ENCODE measurements at regions not wholly inside any gene's neighbourhood (a gene's known extent, or its start where the extent isn't known, plus 50 kb on each side); places are given as distances from the start of the nearest gene placed in this dataset.
"Not testable (repeated sequence)": the region's sequence is repeated elsewhere in the genome, so short reads cannot be mapped to it uniquely, and the experiment has no call there.

- Histone ChIP-seq H3K4me3 (no peak overlapping the region), H3K36me3 (ENCODE audit: low read depth, missing control alignments) (no peaks in the 10 kb centered on the region), H3K9me3 (no peaks in the 10 kb centered on the region), H3K4me1 (no peaks in the 10 kb centered on the region), H3K27me3 (no peaks in the 10 kb centered on the region), H3K27ac (no peak overlapping the region)
- TF ChIP-seq POLR2A (IDR thresholded peaks at IDR 0.05) (no peak), CTCF (IDR thresholded peaks at IDR 0.05) (no peak)
- intact Hi-C loops (cut with DNase I; ENCODE audit: low total_unique reads) = no loop called here
- no peak for DNase-seq
- WGBS, 2 donors = 83 to 88% methylated on average over 2 of the region's 2 CpGs
Measured at GRCh38 chr6:81594501-81594900, 158.0 kb downstream of the TENT5A start.

- intact Hi-C loops (cut with DNase I; ENCODE audit: low total_unique reads) = no loop called here
- no peaks in the 10 kb centered on the region for H3K4me1 ChIP-seq
- no peak overlapping the region for H3K4me3 ChIP-seq
- WGBS, 2 donors = 78 to 81% methylated on average over 5 of the region's 5 CpGs
- no peak overlapping the region for H3K27ac ChIP-seq
- H3K36me3 ChIP-seq (ENCODE audit: low read depth, missing control alignments) = no peaks in the 10 kb centered on the region
- DNase-seq = no peak
- TF ChIP-seq POLR2A (IDR thresholded peaks at IDR 0.05) (no peak), CTCF (IDR thresholded peaks at IDR 0.05) (no peak)
- no peaks in the 10 kb centered on the region for H3K27me3 ChIP-seq
- no peaks in the 10 kb centered on the region for H3K9me3 ChIP-seq
Measured at GRCh38 chr6:81590314-81590691, 162.2 kb downstream of the TENT5A start.

- Histone ChIP-seq H3K36me3 (ENCODE audit: low read depth, missing control alignments) (no peaks in the 10 kb centered on the region), H3K27me3 (no peaks in the 10 kb centered on the region), H3K9me3 (no peaks in the 10 kb centered on the region), H3K4me1 (no peaks in the 10 kb centered on the region), H3K4me3 (no peak overlapping the region), H3K27ac (no peak overlapping the region)
- no peak for TF ChIP-seq CTCF (IDR thresholded peaks at IDR 0.05)
- TF ChIP-seq POLR2A (IDR thresholded peaks at IDR 0.05) = no peak
- intact Hi-C loops (cut with DNase I; ENCODE audit: low total_unique reads) = no loop called here
- no peak for DNase-seq
- 47 to 51% methylated on average over 5 of the region's 5 CpGs for WGBS, 2 donors
Measured at GRCh38 chr6:81589465-81590313, 162.8 kb downstream of the TENT5A start.

GRCh38 chr6:81585686-81586085 lies 166.8 kb downstream of the TENT5A start:
- H3K27ac ChIP-seq; H3K9me3 ChIP-seq; intact Hi-C loops (cut with DNase I; ENCODE audit: low total_unique reads); H3K4me3 ChIP-seq; H3K36me3 ChIP-seq (ENCODE audit: low read depth, missing control alignments); H3K4me1 ChIP-seq; DNase-seq; H3K27me3 ChIP-seq: not testable (repeated sequence)
- 88 to 100% methylated on average over 1 of the region's 1 CpG for WGBS, 2 donors

GRCh38 chr6:81584156-81584555 lies 168.3 kb downstream of the TENT5A start:
- DNase-seq; H3K27ac ChIP-seq; H3K36me3 ChIP-seq (ENCODE audit: low read depth, missing control alignments); H3K4me1 ChIP-seq; H3K9me3 ChIP-seq; H3K27me3 ChIP-seq; H3K4me3 ChIP-seq; intact Hi-C loops (cut with DNase I; ENCODE audit: low total_unique reads): not testable (repeated sequence)
- 68 to 75% methylated on average over 2 of the region's 2 CpGs for WGBS, 2 donors

GRCh38 chr6:81575442-81575841 lies 177.0 kb downstream of the TENT5A start:
- H3K27me3 ChIP-seq = no peaks in the 10 kb centered on the region
- intact Hi-C loops (cut with DNase I; ENCODE audit: low total_unique reads) = no loop called here
- TF ChIP-seq POLR2A (IDR thresholded peaks at IDR 0.05) = no peak
- no peak for TF ChIP-seq CTCF (IDR thresholded peaks at IDR 0.05)
- H3K9me3 ChIP-seq = no peaks in the 10 kb centered on the region
- H3K4me3 ChIP-seq = no peak overlapping the region
- no peaks in the 10 kb centered on the region for H3K36me3 ChIP-seq (ENCODE audit: low read depth, missing control alignments)
- no peak for DNase-seq
- no peak overlapping the region for H3K27ac ChIP-seq
- H3K4me1 ChIP-seq = no peaks in the 10 kb centered on the region

All from testis (tissue), 2 donors.